Stimulated activated CD4-positive, alpha-beta T cell treated with anti-CD3 and anti-CD28 coated beads, Interleukin-2, amount 100 ng/mL, for 4 hours (primary cell): ENCODE measurements at regions not wholly inside any gene's neighbourhood (a gene's known extent, or its start where the extent isn't known, plus 50 kb on each side); places are given as distances from the start of the nearest gene placed in this dataset.

Source experiments
- DNase-seq: peaks from one replicate; pipeline ENCODE4 v3.0.0-alpha.2; 2020; ENCODE audit warnings: low read depth

- no peak for DNase-seq
Measured at GRCh38 chr13:84962141-84962750, 837.0 kb downstream of the SLITRK6 start.

GRCh38 chr13:84961023-84961422, 838.2 kb downstream of the SLITRK6 start:
- DNase-seq, result no peak

DNA sequence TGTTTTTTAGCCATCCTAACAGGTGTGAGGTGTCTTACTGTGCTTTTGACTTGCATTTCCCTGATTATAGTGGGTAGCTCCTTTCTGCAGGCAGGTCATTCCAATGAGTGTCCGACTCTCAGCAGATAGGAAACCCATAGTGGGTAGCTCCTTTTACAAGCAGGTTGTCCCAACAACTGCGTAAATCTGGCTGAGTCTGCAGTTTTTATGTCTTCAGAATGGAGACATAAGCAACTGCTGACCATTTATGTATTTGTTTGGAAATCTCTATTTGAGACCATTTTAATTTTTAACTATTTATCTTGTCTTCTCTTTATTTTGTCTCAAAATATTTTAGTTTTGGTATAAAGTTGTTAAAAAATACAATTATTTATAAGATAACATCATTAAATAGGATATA, 839.4 kb downstream of the SLITRK6 start:
- DNase-seq, result no peak

DNA sequence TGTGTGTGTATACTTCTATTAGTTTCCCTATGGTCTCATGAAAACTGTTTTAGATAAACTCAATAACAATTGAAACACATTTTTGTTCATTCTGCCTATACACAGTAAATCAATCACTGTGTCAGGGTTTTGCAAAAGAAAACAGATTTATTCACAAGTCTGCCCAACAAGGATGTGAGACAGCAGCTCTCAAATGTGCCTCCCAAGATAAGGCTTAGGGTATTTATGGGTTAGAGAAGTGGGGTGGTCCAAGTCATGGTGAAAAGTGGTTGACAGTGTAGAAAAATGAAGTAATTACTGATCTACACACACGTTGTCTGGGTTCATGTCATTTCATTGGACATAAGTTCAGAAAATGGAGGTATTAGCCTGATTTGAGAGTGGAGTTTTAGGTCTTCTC, 844.6 kb downstream of the SLITRK6 start:
- no peak for DNase-seq

DNA sequence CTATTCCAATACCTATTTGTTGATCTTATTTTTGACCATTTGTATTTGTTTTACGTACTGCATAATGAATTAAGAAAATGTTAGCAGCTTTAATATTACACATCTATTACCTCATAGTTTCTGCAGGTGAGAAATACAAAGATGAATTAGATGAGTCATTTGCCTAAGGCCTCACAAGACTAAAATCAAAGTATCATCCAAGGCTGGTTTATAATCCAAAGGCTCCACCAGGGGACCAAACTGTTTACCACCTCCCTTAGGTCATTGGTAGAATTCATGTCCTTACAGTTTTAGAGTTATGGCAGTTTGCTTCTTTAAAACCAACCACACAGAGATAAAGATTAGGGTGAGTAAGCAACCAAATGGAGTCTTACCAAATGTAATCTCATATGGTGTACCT, 848.1 kb downstream of the SLITRK6 start:
- DNase-seq, result no peak

GRCh38 chr13:84946192-84946591, 853.0 kb downstream of the SLITRK6 start:
- no peak for DNase-seq

GRCh38 chr13:84940798-84941197, 858.4 kb downstream of the SLITRK6 start:
- DNase-seq, result no peak

- DNase-seq, result no peak
Measured at GRCh38 chr13:84940167-84940566, 859.1 kb downstream of the SLITRK6 start.

DNA sequence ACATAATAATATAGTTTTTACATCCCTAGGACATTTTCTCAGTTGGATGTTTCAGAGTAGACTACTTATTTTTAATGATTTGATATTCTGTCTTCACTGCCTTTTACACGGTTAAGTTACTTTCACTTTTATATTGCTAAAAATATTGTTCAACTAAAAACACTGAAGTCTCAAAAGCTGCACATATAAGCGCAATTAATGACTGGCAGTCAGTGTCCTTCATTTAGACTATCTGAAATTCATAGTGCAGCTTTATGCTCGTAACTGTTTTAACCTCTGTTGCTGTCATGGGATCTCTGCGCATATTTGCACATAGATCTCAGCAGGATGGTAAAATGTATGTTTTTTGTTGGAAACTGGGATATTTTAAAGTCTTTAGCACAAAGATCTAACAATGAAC, 864.3 kb downstream of the SLITRK6 start:
- no peak for DNase-seq

GRCh38 chr13:84933797-84934196, 865.4 kb downstream of the SLITRK6 start:
- no peak for DNase-seq

- DNase-seq, result no peak
Measured at GRCh38 chr13:84931264-84931663, 868.0 kb downstream of the SLITRK6 start.

DNA sequence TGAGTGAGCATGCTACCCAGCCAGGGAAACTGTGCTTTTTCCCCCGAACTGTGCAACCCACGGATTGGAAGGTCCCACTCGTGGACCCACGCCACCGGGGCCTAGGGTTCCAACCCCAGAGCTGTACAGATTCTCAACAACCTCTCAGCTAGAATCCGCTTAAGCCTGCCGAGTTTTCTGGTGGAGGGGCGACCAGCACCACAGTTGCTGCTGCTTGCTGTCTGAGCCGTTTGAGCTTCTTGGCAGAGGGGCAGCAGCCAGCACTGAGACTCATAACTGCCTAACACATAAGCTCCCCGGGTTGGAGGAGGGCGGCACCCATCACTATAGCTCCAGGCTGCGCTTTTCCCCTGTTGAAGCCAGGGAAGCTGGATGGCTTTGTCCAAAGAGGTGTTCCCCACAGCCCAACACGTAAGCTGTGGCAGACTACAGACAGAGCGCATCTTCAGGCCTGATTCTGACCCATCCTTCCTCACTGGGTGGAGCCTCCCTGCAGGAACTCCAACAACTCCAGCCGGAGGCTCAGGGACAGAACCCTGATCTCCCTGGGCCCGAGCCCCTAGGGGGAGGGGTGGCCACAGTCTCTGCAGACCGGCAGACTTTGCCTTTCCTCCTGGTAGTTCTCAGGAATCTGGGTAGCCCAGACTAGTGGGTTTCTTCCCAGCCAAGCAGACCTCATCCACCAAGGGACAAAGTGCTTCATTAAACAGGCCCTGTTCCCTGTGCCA, 871.6 kb downstream of the SLITRK6 start:
- DNase-seq, result no peak

DNA sequence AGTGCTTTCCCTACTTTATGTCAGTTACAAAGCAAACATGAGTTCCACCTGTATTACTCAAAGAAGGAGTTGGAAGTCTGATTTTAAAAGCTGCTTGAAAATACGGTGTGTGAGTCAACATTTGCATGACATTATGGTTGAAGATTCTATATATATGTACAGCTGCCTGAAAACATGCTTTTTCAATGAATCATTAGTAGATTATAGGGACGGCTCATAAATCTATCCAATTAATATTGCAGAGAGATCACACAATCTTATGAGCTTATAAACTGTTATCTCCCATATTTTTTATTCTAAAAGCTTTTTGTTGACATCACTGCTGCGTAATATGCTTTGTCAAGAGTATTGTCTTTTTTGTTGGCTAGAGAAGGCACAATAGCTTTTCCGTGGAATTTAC, 873.8 kb downstream of the SLITRK6 start:
- no peak for DNase-seq

DNA sequence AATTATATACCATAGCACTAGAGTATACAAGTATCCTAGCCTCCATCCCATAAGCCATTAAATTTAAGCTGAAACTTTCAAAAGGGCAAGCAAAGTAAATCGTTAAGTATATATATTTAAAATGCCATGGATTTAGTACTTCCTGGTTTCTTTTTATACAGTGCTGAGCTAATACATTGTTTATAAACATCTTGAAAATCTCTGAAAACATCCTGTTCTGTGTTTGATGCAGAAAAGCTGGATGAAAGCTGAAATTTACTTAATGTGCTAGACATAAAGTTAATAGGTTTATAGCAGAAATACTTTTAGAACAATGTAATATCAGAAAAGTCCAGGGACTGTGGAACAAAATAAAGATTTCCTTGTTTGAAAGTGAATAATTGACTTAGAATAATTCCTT, 875.4 kb downstream of the SLITRK6 start:
- DNase-seq, result no peak

DNA sequence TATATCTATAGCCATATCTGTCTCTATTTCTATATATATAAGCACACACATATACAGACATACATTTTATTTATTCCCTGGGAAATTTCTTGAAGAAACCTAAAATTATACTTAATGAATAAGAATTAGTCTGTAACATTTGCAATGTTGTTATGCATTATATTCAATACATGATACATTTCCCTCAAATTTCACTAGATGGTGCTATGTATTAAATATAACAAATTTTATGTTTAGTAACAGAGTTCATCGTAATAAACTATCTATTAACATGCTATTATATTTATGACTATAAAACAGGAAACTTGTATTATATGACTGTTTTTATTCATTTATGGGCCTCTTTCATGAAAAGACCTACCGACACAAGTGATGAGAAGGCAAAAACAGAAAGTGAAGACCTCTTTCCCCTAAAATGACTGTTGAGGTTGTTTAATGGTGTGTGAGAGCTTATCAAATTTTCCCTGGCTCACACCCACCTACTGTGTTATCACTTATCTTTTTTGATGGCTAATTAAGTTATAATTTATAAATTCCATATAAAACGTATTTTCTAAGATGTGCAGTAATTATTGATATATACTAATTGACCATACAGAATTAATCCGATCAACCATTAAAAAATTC, 881.9 kb downstream of the SLITRK6 start:
- DNase-seq, result no peak

DNA sequence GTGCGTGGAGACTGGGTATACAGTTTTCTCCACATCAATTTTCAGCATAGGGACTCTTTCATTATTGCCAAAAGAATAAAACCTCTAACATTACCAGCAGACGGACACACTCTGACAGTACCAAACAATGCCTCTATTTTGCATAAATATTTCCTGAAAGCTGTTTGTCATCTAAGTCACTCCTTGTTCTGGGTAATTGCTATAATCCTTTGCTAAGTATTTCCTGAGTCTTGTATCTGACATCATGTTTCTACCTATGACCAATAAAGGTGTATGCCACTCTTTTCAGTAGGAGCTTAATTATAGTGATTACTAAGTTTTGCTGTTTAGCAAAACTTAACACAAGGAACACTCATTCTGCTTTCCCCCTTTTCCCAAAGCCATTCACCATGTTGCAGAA, 886.5 kb downstream of the SLITRK6 start:
- DNase-seq, result no peak

- no peak for DNase-seq
Measured at GRCh38 chr13:84910423-84910822, 888.8 kb downstream of the SLITRK6 start.

DNA sequence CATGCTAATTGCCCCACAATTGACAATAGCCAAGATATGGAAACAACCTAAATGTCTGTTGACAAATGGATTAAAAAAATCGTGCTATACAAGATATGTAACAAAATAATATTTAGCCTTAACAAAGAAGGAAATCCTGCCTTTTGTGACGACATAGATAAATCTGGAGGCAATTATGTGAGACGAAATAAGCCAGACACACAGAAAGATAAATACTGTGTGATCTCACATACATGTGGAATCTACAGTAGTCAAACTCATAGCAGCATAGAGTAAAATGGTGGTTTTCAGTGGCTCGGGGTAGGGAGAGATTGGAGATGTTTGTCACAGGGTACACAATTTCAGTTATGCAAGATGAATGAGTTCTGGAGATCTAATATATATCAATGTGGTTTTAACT, 895.8 kb downstream of the SLITRK6 start:
- no peak for DNase-seq

GRCh38 chr13:84902243-84902642, 897.0 kb downstream of the SLITRK6 start:
- no peak for DNase-seq

DNA sequence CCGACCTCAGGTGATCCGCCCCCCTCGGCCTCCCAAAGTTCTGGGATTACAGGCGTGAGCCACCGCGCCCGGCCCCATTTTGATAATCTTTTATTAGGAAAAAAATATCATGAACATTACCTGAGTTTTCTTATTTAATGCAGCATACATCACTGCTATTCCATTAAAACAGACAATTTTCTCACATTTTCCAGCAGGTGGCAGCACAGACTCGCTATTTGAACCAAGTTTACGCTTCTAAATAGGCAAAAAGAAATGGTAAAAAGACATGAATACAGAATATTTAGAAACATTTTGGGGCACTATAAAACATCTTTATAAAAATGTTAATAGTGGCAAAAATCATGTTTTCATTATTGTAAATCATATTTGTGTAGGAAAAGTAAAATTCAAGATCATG, 903.1 kb downstream of the SLITRK6 start:
- no peak for DNase-seq

- no peak for DNase-seq
Measured at GRCh38 chr13:84894749-84895148, 904.5 kb downstream of the SLITRK6 start.

DNA sequence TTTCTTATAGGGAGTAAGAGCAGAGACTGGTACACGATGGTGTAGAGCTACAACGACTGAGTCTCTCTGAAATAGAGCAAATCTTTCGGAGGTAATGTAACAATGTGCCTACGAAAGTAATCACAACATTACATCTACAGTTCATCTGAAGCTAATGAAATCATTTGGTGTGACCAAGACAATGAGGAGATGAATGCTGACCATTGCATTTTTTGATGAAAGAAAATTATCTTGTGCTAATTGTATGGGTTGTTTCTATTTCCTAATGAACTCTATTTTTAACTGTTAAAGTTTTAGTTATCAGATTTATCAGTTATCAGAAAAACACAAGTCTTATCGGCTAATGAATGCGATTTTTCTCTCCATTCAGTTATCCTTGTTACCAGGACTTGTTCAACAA, 913.4 kb downstream of the SLITRK6 start:
- DNase-seq, result no peak

- DNase-seq, result no peak
Measured at GRCh38 chr13:84873951-84874350, 925.3 kb downstream of the SLITRK6 start.

DNA sequence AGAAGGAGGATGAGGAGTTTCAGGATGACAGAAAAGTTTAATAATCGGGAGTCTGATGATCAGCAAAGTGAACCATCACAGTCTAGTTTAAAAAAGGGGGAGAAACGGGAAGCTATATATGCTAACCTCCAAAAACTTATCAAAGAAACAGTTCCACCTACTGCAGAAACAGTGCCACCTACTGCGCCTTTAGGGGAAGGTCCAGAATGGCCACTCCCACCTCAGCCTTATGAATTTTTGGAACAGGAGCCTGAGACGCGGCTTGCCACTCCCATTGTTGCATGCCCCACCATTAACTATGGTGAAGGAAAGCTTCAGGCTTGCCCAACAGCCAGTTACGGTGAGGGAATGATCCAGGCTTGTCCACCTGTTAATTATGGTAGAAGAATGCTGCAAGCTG, 929.0 kb downstream of the SLITRK6 start:
- no peak for DNase-seq
